ENCODE measurements at regions not wholly inside any gene's neighbourhood (a gene's known extent, or its start where the extent isn't known, plus 50 kb on each side); places are given as distances from the start of the nearest gene placed in this dataset.

DNA sequence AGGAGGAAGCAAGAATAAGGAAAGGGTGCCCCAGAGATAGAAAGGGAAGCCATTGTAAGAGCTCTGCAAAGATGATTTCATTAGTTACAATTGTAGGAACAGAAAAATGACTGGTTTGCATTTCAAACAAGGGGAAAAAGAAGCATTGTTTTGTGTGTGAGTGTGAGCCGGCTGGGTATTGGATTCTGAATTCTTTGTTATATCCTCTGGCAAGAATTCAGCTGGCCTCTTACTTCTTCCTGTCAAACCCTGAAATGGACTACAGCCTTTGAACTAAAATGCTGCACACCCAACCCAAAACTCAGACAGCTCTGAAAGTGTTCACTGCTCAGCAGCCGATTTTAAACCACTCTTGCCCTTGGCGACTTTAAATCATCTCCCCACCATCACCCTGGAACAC, 461.3 kb downstream of the PMP22 start:
- no peak for DNase-seq

DNA sequence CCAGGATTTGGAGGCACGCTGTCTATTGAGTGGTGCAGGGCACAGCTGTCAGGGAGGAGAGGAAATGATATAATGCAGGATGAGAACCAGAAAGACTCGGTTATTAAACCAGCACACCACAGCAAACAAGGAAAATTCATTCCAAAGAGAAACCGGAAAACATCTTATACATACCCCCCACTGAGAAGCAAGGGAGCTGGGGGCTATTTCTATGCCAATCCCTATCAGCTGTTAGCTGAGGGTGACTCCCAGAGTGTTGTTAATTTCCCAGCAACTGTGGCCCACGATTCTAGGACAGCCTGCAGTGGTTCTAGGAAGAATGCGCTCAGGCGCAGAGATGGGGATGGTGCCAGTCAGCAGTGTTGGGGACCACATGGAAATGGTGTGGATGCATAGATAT, 467.3 kb downstream of the PMP22 start:
- DNase-seq = no peak

DNA sequence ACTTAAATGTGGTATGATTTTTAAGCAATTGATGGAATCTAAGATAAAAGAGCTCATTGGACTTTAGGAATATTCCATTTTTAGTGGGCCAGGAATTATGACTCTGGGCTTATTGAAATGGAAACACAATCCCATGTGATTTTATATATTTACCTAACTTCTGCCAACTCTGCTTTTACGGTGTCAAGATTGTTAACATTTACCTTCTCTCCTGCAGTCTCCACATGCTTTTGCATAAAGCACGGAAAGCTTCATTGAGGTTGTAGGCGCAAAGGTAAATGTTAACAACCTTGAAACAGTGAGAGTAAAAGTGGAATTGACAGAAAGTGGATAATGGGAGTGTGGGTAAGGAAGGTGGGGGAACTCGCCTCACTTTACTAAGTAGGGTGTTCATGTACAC, 468.1 kb downstream of the PMP22 start:
- DNase-seq = no peak

DNA sequence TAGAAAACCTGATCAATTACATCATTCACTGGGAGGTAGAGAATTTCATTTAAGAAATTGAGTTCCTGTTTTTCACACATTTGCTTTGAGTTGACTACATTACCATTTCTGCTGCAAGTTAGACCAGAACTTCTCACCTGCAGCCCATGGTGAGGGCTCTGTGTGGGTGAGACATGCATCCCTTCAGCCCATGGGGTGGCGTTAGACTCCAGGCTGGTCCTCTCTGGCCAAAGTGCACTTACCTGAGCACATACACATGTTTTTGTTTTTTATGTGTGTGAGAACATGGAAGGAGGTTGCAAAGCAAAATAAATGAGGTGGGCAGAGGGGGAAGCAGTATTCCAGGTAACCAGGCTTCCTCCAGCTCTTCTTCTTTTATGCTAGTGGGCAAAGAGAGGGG, 470.2 kb downstream of the PMP22 start:
- DNase-seq = no peak

DNA sequence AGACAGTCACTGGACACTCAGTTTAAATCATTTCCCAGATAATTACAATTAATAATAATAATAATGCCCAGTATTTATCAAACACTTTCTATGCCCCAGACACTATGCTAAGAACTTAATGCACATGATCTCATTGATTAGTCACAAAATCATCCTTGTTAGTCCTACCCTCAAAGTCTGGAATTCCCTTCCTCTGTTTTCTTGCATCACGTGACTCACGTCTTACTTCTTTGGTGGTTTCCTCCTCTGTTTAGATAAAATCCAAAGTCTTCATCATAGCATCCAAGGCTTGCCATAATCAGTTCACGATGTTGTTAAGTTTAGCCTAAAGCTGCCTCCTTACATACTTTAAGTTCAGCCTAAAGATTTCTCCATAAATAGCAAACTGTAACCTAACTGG, 471.9 kb downstream of the PMP22 start:
- no peak for DNase-seq

DNA sequence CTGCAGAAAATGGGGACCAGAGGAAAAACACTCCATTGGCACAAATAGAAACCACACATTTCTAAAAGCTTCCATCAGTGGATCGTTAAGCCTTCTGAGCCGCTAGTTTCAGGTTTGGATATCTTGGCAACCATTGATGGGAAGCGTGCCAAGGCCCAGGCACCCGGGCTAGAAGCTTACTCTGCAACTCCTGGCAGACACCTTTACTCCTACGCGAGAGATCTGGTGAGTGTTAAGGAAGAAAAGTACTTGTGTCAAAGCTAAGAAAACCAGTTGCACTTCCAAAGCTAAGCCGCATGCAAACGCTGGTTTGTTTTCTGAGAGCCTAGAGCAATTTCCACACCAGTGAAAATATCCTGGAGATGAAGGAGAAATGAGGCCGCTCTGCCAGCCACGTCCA, 472.4 kb downstream of the PMP22 start:
- no peak for DNase-seq

DNA sequence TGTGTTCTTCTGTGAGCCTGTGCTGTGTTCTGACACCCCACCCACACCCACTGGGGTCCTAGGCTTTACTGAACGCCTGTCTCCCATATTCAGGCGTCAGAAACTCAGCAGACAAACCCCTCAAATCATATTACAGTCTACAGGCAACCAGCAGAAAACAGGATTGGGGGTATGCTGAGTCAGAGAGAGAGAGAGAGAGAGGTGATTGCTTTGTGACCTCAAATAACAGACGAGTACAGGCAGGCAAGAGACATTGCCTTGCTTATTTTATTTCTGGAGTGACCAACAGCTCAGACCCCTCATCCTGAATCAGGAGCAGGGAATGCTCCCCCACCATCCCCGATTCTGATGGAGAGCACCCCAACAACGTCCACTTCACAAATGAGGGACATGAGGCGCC, 473.9 kb downstream of the PMP22 start:
- DNase-seq = no peak

DNA sequence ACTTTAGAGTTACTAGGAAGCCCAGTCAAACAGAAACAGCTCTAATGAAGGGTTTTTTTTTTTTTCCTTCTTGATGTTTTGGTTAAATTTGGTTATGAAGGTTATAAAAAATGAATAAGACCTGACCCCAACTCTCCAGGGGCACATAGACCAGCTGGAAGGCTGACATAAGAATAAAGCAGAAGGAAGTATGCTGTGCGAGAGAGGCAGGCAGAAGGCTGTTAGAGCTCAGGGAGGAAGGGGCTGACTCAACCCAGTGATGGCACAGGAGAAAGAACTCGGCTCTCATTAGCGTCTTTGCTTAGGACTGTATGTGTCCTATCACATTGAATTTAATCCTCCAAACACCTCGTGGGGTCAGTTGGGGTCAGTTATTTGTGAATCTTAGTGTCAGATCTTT, 474.6 kb downstream of the PMP22 start:
- no peak for DNase-seq

DNA sequence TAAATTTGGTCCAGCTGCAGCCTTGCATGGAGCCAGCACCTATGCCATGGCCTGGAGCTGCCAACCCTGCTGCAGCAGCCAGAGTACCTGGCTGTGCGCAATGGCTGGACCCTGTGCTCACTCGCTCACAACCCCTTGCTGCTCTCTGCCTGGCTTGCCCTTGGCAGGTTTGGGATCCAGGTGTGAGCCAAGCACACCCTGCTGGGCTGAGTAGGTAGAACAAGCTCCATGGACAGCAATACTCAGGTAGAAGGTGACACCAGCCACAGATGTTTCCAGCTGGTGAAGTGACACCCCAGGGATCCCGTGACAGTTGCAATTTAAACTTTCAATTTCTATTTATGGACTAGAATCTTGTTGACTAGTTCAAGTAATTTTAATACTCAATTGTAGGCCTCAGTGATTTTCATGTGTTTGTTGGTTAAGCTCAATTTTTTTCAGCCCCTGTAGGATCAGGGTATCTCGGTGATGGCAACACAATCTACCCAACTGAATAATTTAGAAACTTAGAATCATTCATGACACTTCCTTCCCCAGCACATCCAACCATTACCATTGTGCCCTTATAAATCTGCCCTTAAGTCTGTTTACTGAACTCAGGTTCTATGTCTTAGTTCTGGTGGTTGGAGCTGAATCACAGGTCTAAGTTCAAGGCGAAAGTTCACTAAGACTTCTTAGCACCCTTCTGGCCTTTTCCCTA, 480.0 kb downstream of the PMP22 start:
- DNase-seq = peak; percentile 6

DNA sequence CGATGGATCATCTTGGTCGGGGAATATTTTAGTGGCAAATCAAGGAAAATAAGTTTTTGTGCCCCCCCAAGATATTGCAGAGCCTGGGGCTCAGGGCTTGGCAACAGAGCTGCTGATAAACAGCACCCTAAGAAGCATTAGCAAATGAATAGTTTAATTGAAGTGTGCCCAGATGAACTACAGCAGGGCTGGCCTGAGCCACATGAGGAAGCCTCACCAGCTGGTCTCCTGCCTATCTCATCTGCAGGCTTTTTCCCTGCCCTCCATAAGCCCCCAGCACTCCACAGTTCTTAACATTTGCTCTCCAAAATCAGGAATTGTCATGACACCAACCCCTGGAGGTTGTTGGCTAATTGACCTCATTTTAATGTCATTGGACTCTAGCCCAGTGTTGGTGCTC, 480.2 kb downstream of the HS3ST3B1 start:
- no peak for DNase-seq

DNA sequence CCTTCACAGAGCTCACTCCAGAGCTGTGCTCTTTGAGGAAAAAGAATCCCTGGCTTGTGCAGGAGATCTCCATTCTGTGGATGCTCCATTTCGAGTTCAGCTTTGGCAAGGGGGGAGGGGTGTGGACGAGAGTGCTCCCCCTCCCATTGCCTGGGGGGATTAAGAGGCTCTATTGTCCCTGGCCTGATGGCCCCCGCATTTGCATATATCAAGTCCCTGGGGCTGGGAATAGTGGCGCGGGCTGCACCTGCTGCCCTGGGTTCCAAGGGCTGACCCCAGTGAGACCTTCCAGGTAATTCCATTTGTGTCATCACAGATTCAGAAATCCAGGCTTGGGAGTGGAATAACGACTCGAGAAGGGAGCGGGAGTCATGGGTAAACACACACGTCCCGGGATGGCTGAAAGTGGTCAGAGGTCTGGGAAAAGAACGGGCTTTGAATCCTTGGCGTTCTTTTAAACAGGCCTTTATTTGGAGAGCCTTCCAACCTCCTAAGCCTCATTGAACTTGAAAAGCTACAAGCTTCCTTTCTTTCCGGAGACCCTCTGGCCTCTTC, 479.3 kb downstream of the HS3ST3B1 start:
- DNase-seq = no peak

DNA sequence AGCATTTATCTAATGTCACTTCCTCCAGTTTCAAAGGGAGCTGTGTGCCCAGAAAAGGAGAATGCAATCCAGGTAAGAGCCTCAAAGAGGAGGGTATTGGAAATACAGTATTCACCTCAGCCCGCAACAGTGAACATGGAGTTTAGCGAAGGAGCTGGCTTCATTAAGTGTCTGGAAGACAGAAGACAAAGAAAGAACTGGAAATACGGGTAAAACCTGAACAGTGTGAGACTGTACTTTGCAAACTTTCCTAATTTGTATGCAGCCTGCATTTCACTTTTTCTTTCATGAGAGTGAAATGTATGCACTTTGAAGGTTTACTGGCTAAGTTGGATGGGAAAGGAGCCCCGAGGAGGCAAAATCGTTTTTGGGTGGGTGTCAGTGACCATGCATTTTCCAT, 478.4 kb downstream of the HS3ST3B1 start:
- DNase-seq = no peak

DNA sequence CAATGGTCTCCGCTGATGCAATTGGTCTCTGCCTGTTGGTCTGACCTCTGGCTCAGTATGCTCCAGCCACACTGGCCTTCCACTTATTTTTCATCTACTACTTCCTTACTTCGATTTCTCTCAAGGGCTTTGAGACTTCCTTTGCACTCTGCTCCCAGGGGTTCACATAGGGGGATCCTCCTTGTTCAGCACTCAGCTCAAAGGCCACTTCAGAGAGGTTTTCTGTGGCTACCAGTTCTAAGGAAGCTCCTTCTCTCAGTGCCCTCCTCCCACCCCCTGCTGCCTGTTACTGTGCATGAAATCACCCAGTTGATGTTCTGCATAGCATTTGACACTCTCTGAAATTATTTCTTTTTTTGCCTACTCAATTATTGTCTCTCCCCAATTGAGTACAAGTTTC, 476.4 kb downstream of the HS3ST3B1 start:
- no peak for DNase-seq

DNA sequence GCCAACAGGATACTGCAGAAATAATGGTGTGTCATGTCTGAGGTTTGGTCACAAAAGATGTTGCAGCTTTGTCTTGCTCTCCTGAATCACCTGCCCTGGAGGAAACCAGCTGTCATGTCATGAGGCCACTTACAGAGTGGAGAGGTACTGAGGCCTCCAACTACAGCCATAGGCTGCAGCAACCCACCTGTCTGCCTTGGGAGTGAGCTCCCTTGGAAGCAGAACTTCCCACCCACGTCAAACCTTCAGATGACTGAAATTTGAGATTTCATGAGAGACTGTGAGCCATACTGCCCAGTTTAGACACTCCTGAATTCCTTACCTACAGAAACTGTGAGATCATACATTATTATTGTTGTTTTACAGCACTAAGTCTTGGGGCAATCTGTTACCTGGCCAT, 475.9 kb downstream of the HS3ST3B1 start:
- no peak for DNase-seq

DNA sequence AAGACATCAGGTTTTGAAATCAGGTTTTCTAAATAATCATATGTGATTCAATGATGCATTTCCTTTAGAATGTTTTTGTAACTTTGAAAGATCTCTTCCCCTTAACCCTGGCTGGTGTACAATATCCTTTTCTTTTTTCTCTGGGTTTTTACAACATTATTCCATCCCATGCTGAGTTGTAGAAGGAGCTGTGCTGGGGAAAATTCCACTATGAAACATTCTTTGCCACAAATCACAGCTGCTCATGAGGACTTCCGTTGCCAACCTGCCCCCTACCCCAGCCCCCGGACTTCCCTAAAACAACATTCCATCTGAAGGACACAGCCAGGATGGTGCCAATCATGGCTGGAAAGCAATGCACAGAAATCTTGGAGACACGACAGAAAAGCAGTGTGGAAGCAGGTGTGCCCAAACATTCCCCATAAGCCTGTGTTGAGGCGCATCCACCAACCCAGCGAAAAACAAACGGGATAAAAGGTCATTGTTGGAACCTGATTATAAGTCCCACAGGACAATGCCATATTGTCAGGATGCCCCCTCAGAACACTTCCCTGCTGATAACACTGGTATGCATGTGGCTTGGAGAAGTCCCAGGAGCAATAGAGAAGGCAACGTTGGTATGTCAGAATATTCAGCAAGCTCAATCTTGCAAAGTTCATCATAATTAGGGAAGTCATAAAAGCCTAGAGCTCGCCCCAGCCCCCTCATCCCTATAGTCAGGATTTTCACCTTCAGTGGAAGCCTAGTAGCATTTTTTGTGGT, 475.0 kb downstream of the HS3ST3B1 start:
- no peak for DNase-seq

DNA sequence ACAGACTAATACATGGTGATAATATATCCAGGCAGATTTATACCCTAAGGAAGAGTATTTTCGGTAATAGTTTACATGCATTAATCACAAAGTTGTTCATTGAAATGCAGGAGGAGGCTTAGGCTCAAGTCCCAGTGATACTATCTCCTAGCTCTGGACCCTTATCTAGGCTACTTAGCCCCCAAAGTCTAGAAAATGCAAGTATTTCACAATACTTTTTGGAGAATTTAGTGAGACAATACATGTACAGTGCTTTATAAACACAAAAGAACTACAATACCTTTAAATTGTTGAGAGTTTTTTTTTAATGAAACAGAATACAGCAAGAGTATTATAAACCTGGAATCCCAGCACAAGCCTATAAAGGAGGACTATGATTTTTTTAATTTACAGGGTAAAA, 473.9 kb downstream of the HS3ST3B1 start:
- DNase-seq = no peak

DNA sequence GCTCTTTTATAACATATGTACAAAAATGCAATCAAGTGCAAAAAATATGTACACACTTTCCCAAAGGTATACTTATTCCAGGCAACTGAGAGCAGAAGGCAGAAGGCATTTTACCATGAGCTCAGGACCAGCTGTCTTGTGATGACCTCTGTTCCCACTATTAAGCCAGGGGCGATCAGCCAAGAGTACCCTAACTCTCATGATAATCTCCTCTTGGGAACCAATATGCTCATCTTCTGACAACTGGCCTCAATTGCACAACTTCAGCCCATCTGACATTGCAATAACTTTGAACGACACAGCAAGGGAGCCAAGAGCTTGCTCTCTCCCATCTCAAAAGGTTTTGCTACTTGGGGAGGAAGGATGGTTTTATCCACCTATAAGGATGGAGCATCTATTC, 471.9 kb downstream of the HS3ST3B1 start:
- no peak for DNase-seq

DNA sequence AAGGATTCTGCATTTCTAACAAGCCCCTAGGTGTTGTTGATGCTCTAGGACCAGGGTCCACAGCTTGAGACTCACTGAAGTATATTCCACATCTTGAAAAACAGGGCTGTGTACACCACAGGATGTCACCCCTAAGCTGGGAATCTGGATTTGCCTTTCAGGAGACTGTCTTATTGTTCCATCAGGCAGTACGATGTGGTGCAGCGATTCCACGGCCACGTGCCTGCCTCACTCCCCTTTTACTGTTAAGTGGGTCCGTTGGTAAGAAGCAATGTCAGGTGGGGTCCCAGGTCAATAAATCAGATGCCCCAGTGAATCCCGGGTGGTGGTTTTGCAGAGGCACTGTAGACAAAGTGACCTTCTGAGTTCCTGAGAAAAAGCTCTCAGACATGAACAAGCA, 470.7 kb downstream of the HS3ST3B1 start:
- no peak for DNase-seq

DNA sequence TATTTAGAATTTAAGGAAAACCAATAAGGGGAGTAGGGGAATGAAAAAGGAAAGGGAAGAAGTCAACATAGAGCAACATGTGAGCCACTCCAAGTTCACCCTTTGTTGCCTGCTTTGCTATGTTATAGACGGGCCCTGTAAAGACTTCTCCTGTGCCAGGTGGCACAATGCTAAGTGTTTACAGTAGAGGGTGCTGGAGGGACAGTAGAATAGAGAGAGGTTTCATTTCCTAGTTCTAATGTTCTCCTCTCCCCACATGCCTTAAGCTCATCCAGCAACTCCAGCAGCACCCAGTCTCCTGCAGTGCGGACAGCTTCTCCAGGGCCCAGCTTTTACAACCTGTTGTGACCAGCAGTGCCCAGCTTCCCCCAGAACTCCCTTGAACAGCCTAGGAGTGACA, 468.0 kb downstream of the HS3ST3B1 start:
- DNase-seq = no peak

DNA sequence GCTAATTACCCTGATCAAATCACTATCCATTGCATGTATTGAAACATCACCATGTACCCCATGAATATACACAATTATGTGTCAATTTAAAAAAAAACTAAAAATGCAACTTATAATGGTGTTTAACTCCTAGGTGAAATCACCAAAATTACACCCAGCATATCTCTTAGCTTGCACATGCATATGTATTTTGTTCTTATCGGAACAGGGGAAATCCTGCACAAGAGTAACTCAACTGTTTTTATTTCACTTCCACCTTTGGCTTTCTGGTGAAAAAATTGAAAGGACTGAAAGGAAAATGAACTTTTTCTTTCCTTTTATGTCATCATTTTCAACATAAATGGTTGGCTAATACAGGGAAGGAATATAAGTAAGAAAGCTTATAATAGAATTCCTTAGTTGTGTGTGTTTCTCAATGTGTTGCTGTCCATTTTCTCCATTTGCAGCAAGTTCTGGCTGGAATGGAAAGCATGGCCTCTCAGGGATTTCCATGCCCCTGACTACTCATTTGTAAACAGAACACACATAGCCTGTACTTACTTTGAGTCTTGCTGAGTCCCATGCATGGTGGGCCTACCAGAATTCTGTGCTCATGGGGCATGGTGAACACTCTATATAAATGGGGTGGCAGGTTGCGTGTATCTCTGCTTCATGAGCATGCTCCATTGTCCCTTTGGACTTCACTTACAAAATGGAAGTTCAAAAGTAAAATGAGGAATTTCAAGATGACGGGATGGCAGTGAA, 462.0 kb downstream of the HS3ST3B1 start:
- DNase-seq = no peak

DNA sequence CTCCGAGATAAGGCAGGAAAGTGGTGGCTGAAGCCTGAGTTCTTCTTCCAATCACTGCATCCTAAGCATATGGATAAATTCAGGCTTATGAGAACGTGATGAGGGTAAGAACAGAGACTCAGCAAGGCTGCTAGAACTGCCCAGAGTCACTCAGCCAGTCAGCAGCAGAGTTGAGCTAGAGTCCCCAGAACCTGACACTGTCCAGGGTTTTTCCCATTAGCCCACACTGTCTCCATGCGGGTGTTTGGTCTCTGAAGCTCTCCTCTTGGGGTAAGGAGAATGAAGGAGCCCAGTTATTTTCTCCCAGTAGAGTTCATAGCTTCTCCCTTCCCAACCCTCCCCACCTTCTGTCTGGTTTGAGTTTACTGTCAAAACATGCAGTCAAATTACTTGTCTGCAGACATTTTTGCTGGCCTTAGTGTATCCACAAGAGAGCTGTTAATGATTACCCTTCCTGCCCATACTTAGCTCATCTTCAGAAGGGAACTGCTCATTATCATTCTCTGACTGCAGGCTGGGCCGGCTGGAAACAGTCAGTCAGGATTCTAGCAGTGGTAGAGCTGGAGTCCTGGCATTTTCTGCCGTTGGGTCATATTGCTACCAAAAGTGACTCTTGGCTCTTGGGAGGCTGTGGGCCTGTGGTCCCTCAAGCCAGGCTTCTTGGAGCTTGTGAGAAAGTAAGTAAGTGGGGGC, 460.0 kb downstream of the HS3ST3B1 start:
- DNase-seq = no peak

DNA sequence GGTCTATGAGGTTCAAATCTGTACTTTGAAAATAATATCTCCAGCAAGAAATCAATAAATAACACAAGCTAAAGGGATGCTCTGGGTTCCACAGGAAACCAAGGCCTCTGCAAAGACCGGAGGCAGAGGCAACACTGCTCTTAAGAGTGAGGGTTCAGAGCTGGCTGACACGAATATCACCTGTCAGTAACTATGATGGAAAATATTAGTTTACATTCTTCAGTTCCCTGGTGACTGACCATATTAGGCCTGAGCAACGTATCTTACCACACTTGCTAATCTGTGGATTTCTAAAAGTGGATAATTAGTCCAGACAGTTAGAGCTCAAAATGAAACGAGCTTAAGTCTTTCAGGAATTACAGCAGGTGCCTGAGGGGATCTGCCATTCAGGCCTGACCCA, 459.3 kb downstream of the HS3ST3B1 start:
- DNase-seq = no peak

DNA sequence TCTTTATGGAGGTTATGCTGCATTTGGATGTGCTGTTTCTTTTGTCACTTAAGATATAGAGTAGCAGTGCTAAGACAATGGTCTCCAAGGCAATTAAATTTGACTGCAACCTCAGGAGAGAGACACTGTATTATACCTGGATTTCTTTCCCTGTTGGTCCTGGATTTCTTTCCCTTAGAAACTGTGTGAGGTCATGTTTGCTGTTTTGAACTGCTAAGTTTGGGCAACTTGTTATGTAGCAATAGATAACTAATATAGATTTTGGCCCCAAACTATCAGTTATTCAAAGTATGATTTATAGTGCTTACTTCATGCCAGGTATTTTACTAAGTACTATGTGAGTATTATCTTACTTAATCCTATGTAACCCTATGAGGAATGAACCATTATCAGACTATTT, 458.4 kb downstream of the HS3ST3B1 start:
- no peak for DNase-seq

All from activated CD4-positive, alpha-beta T cell treated with anti-CD3 and anti-CD28 coated beads, Interleukin-2, Interleukin-6, amounts not matched to agents 100 ng/mL and 50 ng/mL, durations not matched to agents 16 hours and 8 hours (primary cell).